WTC11 (cell line): ENCODE measurements at regions not wholly inside any gene's neighbourhood (a gene's known extent, or its start where the extent isn't known, plus 50 kb on each side); places are given as distances from the start of the nearest gene placed in this dataset.

ENCODE experiments used
- ATAC-seq: fragments of 200-7000 bp; cut with Tn5 transposase; 2 replicates; pipeline ENCODE4 v1.10.0; 2021; ENCODE audit warnings: mild to moderate bottlenecking, moderate library complexity
- CTCF ChIA-PET: fragments of 300-600 bp; sonication (Branson Sonifier 250); formaldehyde crosslinking; loops from one replicate; lab custom pipeline; 2021; ENCODE audit warnings: antibody characterized with exemption; lab: Charles Lee
- POLR2A ChIA-PET: fragments of 350-600 bp; sonication (Branson Sonifier 250); formaldehyde crosslinking; loops from one replicate; lab custom pipeline; 2021; ENCODE audit warnings: antibody characterized with exemption; lab: Charles Lee
- DNase-seq: peaks from one replicate; pipeline ENCODE4 v3.0.0; 2021; ENCODE audit warnings: low spot score
- H3K27ac Mint-ChIP-seq: 2 replicates; pipeline ENCODE4 v1.8.0; 2021; ENCODE audit warnings: mixed read lengths
- H3K27me3 Mint-ChIP-seq: 2 replicates; pipeline ENCODE4 v1.8.0; 2021; ENCODE audit warnings: low read depth, mild to moderate bottlenecking, moderate library complexity, mixed read lengths
- H3K36me3 Mint-ChIP-seq: 2 replicates; pipeline ENCODE4 v1.8.0; 2021; ENCODE audit warnings: mixed read lengths
- H3K4me1 Mint-ChIP-seq: 2 replicates; pipeline ENCODE4 v1.8.0; 2022; ENCODE audit warnings: mixed read lengths
- H3K4me3 Mint-ChIP-seq: 2 replicates; pipeline ENCODE4 v1.8.0; 2021; ENCODE audit warnings: mild to moderate bottlenecking, moderate library complexity, mixed read lengths
- H3K9me3 Mint-ChIP-seq: 2 replicates; pipeline ENCODE4 v1.8.0; 2021; ENCODE audit warnings: mixed read lengths
- CBFB ChIP-seq: sonication (generic); formaldehyde crosslinking; IDR thresholded peaks from 2 replicates; pipeline ENCODE4 v1.8.1; 2022; ENCODE audit warnings: mild to moderate bottlenecking, low read depth, missing genetic modification reagents
- JUN ChIP-seq: sonication (generic); formaldehyde crosslinking; IDR thresholded peaks from 2 replicates; pipeline ENCODE4 v1.8.0; 2023; ENCODE audit warnings: mild to moderate bottlenecking, missing genetic modification reagents
- MXD4 ChIP-seq: fragments of 250-450 bp; sonication (Bioruptor Pico); IDR thresholded peaks from 2 replicates; pipeline ENCODE4 v1.8.0; 2021; ENCODE audit warnings: mild to moderate bottlenecking, moderate library complexity, borderline replicate concordance
- NFYB ChIP-seq: sonication (generic); formaldehyde crosslinking; conservative IDR thresholded peaks from 2 replicates; pipeline ENCODE4 v1.8.0; 2022; ENCODE audit warnings: low read depth, missing genetic modification reagents
- NR2C2 ChIP-seq: sonication (generic); formaldehyde crosslinking; IDR thresholded peaks from 2 replicates; pipeline ENCODE4 v1.8.0; 2022; ENCODE audit warnings: mild to moderate bottlenecking, missing genetic modification reagents
- PRRX2 ChIP-seq: fragments of 250-450 bp; sonication (Bioruptor Pico); IDR thresholded peaks from 2 replicates; pipeline ENCODE4 v1.8.0; 2021; ENCODE audit warnings: mild to moderate bottlenecking
- RORB ChIP-seq: fragments of 250-450 bp; sonication (Bioruptor Pico); IDR thresholded peaks from 2 replicates; pipeline ENCODE4 v1.9.0; 2021; ENCODE audit warnings: mild to moderate bottlenecking
- TEAD4 ChIP-seq: sonication (generic); formaldehyde crosslinking; IDR thresholded peaks from 2 replicates; pipeline ENCODE4 v1.8.0; 2022; ENCODE audit warnings: mild to moderate bottlenecking, missing genetic modification reagents
- TF ChIP-seq, protein P1 (sequence below): sonication (generic); formaldehyde crosslinking; IDR thresholded peaks from 2 replicates; pipeline ENCODE4 v1.8.0; 2022; ENCODE audit warnings: mild to moderate bottlenecking, missing genetic modification reagents
- TF ChIP-seq, protein P2 (sequence below): sonication (generic); formaldehyde crosslinking; IDR thresholded peaks from 2 replicates; pipeline ENCODE4 v1.8.1; 2023; ENCODE audit warnings: mild to moderate bottlenecking, missing genetic modification reagents, moderate library complexity
- TF ChIP-seq, protein P3 (sequence below): sonication (generic); formaldehyde crosslinking; IDR thresholded peaks from 2 replicates; pipeline ENCODE4 v1.8.1; 2022; ENCODE audit warnings: mild to moderate bottlenecking, moderate library complexity, missing genetic modification reagents
- TF ChIP-seq, protein P4 (sequence below): sonication (generic); formaldehyde crosslinking; IDR thresholded peaks from 2 replicates; pipeline ENCODE4 v1.8.0; 2022; ENCODE audit warnings: missing genetic modification reagents
- TF ChIP-seq, protein P5 (sequence below): sonication (generic); formaldehyde crosslinking; conservative IDR thresholded peaks from 2 replicates; pipeline ENCODE4 v1.8.1; 2022; ENCODE audit warnings: mild to moderate bottlenecking, missing genetic modification reagents

DNA sequence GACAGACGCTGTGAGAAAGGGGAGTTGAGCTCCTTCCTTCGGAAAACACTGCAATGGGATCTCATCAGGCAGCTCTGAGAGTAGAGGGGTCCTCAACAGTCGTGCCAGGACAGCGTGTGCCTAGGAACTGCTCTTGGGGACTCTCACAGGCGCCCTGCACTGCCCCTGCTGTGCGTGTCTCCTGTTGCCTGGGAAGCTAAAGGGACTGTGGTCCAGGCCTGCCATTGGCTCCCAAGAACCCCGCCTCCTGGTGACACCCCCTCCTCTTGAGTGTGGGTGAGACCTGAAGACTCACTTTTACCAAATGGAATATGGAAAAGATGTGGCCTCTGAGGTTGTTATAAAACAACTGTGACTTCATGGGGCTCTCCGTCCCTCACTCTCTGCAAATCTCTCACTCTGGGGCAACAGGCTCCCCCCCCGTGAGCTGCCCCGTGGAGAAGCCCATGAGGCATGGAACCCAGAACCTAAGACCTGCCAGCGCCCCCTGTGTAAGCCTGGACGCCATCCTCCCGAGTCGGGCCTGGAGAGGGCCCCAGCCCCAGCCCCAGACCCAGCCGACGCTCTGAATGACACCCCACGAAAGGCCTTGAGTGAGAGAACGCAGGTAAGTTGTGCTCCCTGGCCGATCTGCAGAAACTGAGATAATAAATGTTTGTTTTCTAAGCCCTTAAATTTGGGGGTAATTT lies 302.7 kb downstream of the FGF9 start (continued):
- TF ChIP-seq, protein P1, sequence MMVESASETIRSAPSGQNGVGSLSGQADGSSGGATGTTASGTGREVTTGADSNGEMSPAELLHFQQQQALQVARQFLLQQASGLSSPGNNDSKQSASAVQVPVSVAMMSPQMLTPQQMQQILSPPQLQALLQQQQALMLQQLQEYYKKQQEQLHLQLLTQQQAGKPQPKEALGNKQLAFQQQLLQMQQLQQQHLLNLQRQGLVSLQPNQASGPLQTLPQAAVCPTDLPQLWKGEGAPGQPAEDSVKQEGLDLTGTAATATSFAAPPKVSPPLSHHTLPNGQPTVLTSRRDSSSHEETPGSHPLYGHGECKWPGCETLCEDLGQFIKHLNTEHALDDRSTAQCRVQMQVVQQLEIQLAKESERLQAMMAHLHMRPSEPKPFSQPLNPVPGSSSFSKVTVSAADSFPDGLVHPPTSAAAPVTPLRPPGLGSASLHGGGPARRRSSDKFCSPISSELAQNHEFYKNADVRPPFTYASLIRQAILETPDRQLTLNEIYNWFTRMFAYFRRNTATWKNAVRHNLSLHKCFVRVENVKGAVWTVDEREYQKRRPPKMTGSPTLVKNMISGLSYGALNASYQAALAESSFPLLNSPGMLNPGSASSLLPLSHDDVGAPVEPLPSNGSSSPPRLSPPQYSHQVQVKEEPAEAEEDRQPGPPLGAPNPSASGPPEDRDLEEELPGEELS (CRISPR knock-in tag), result no peak
- TF ChIP-seq JUN (no peak), RORB (CRISPR knock-in tag) (no peak)
- TF ChIP-seq, protein P2, sequence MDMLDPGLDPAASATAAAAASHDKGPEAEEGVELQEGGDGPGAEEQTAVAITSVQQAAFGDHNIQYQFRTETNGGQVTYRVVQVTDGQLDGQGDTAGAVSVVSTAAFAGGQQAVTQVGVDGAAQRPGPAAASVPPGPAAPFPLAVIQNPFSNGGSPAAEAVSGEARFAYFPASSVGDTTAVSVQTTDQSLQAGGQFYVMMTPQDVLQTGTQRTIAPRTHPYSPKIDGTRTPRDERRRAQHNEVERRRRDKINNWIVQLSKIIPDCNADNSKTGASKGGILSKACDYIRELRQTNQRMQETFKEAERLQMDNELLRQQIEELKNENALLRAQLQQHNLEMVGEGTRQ (CRISPR knock-in tag), result no peak

DNA sequence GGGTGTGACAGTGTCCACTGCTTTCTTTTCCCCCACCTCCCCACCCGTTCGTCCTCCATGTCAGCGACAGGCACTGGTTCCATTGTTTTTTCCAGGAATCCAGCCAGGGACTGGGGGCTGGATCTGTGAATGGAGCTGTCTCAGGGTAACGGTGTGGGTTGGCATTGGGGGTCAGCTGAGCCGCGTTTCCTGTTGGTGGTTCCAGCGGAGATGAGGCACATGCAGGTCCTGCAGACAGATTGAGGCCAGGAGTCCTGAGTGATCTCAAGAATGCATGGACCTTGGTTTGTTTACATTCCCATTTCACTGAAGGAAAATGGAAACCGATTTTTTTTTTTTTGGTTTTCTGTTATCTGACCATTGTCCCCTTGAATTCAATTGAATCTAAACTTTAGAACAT lies 303.9 kb downstream of the FGF9 start:
- H3K36me3 Mint-ChIP-seq, result no peaks in the 10 kb centered on the region
- no peaks in the 10 kb centered on the region for H3K27me3 Mint-ChIP-seq
- DNase-seq (no peak), ATAC-seq (no peak)
- ChIA-PET POLR2A (no interaction called here), CTCF (no interaction called here)
- H3K4me1 Mint-ChIP-seq, result peaks cover 11% of the 10 kb centered on the region
- TF ChIP-seq NR2C2 (no peak), MXD4 (CRISPR knock-in tag) (no peak), TEAD4 (no peak), NFYB (no peak), CBFB (no peak)
- TF ChIP-seq, protein P3, sequence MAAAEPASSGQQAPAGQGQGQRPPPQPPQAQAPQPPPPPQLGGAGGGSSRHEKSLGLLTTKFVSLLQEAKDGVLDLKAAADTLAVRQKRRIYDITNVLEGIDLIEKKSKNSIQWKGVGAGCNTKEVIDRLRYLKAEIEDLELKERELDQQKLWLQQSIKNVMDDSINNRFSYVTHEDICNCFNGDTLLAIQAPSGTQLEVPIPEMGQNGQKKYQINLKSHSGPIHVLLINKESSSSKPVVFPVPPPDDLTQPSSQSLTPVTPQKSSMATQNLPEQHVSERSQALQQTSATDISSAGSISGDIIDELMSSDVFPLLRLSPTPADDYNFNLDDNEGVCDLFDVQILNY (CRISPR knock-in tag), result no peak
- TF ChIP-seq, protein P4, sequence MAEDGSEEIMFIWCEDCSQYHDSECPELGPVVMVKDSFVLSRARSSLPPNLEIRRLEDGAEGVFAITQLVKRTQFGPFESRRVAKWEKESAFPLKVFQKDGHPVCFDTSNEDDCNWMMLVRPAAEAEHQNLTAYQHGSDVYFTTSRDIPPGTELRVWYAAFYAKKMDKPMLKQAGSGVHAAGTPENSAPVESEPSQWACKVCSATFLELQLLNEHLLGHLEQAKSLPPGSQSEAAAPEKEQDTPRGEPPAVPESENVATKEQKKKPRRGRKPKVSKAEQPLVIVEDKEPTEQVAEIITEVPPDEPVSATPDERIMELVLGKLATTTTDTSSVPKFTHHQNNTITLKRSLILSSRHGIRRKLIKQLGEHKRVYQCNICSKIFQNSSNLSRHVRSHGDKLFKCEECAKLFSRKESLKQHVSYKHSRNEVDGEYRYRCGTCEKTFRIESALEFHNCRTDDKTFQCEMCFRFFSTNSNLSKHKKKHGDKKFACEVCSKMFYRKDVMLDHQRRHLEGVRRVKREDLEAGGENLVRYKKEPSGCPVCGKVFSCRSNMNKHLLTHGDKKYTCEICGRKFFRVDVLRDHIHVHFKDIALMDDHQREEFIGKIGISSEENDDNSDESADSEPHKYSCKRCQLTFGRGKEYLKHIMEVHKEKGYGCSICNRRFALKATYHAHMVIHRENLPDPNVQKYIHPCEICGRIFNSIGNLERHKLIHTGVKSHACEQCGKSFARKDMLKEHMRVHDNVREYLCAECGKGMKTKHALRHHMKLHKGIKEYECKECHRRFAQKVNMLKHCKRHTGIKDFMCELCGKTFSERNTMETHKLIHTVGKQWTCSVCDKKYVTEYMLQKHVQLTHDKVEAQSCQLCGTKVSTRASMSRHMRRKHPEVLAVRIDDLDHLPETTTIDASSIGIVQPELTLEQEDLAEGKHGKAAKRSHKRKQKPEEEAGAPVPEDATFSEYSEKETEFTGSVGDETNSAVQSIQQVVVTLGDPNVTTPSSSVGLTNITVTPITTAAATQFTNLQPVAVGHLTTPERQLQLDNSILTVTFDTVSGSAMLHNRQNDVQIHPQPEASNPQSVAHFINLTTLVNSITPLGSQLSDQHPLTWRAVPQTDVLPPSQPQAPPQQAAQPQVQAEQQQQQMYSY (CRISPR knock-in tag), result no peak
- TF ChIP-seq, protein P5, sequence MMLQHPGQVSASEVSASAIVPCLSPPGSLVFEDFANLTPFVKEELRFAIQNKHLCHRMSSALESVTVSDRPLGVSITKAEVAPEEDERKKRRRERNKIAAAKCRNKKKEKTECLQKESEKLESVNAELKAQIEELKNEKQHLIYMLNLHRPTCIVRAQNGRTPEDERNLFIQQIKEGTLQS (CRISPR knock-in tag), result no peak
- H3K27ac Mint-ChIP-seq, result no peak overlapping the region
- no peaks in the 10 kb centered on the region for H3K9me3 Mint-ChIP-seq
- H3K4me3 Mint-ChIP-seq, result no peak overlapping the region

DNA sequence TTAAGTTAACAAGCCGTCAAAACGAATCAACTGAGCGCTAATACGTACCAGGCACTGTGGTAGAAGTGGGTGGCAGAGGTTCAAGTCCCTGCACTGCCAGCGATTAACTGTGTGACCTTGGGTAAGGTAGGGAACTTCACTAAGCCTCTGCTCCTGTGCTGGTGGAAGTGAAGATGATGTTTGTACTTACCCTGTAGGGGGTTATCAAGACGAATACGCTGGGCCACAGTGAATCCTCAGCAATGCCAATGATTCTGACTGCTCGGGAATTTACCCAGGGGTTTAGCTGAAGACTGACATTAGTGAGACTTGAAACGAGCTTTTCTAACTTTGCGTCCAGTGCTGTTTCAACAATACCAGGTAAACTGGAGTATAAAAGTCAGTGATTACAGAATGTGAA lies 305.3 kb downstream of the FGF9 start:
- no peaks in the 10 kb centered on the region for H3K27me3 Mint-ChIP-seq
- DNase-seq (no peak), ATAC-seq (no peak)
- H3K4me1 Mint-ChIP-seq, result peaks cover 15% of the 10 kb centered on the region
- ChIA-PET POLR2A (no interaction called here), CTCF (no interaction called here)
- no peaks in the 10 kb centered on the region for H3K36me3 Mint-ChIP-seq
- no peak for TF ChIP-seq PRRX2 (CRISPR knock-in tag)
- H3K9me3 Mint-ChIP-seq, result no peaks in the 10 kb centered on the region
- no peak overlapping the region for H3K4me3 Mint-ChIP-seq
- peak overlapping the region; percentile 17; the same call in 1 of the 2 replicates for H3K27ac Mint-ChIP-seq
